ENCODE measurements at regions not wholly inside any gene's neighbourhood (a gene's known extent, or its start where the extent isn't known, plus 50 kb on each side); places are given as distances from the start of the nearest gene placed in this dataset.

GRCh38 chr6:22779062-22779461, 209.7 kb downstream of the HDGFL1 start:
- DNase-seq (ENCODE audit: low spot score) = no peak
- Histone ChIP-seq H3K27ac (no peak overlapping the region), H3K27me3 (no peaks in the 10 kb centered on the region), H3K4me3 (no peak overlapping the region), H3K4me1 (no peaks in the 10 kb centered on the region), H3K9me3 (peaks cover 5 to 18% of the 10 kb centered on the region in 2 donors), H3K36me3 (no peaks in the 10 kb centered on the region)
- no peak for TF ChIP-seq CTCF (IDR thresholded peaks at IDR 0.05)

- peaks cover 2 to 5% of the 10 kb centered on the region in 2 donors for H3K9me3 ChIP-seq
- no peak overlapping the region for H3K27ac ChIP-seq
- no peaks in the 10 kb centered on the region for H3K36me3 ChIP-seq
- H3K4me3 ChIP-seq = no peak overlapping the region
- DNase-seq (ENCODE audit: low spot score) = no peak
- TF ChIP-seq CTCF (IDR thresholded peaks at IDR 0.05) = no peak
- no peaks in the 10 kb centered on the region for H3K4me1 ChIP-seq
- H3K27me3 ChIP-seq = no peaks in the 10 kb centered on the region
Observed at GRCh38 chr6:22783931-22784330, 214.6 kb downstream of the HDGFL1 start.

- H3K9me3 ChIP-seq = no peaks in the 10 kb centered on the region
- TF ChIP-seq CTCF (IDR thresholded peaks at IDR 0.05) = no peak
- H3K27ac ChIP-seq = no peak overlapping the region
- H3K4me3 ChIP-seq = no peak overlapping the region
- H3K4me1 ChIP-seq = no peaks in the 10 kb centered on the region
- no peak for DNase-seq (ENCODE audit: low spot score)
- no peaks in the 10 kb centered on the region for H3K36me3 ChIP-seq
- H3K27me3 ChIP-seq = no peaks in the 10 kb centered on the region
Observed at GRCh38 chr6:22784601-22785410, 215.4 kb downstream of the HDGFL1 start.

- DNase-seq (ENCODE audit: low spot score) = no peak
- TF ChIP-seq CTCF (IDR thresholded peaks at IDR 0.05) = no peak
- Histone ChIP-seq H3K4me3 (no peak overlapping the region), H3K27me3 (no peaks in the 10 kb centered on the region), H3K36me3 (no peaks in the 10 kb centered on the region), H3K27ac (no peak overlapping the region), H3K4me1 (no peaks in the 10 kb centered on the region), H3K9me3 (no peaks in the 10 kb centered on the region)
Observed at GRCh38 chr6:22788038-22788437, 218.7 kb downstream of the HDGFL1 start.

- Histone ChIP-seq H3K36me3 (no peaks in the 10 kb centered on the region), H3K27me3 (no peaks in the 10 kb centered on the region), H3K9me3 (peaks cover 0 to 3% of the 10 kb centered on the region in 2 donors), H3K27ac (no peak overlapping the region), H3K4me3 (no peak overlapping the region), H3K4me1 (no peaks in the 10 kb centered on the region)
- DNase-seq (ENCODE audit: low spot score) = no peak
- no peak for TF ChIP-seq CTCF (IDR thresholded peaks at IDR 0.05)
Observed at GRCh38 chr6:22789315-22789714, 219.9 kb downstream of the HDGFL1 start.

GRCh38 chr6:22794844-22795243, 225.5 kb downstream of the HDGFL1 start:
- no peak for DNase-seq (ENCODE audit: low spot score)
- Histone ChIP-seq H3K9me3 (peaks cover 5 to 15% of the 10 kb centered on the region in 2 donors), H3K4me1 (no peaks in the 10 kb centered on the region), H3K4me3 (no peak overlapping the region), H3K27ac (no peak overlapping the region), H3K27me3 (no peaks in the 10 kb centered on the region), H3K36me3 (no peaks in the 10 kb centered on the region)
- TF ChIP-seq CTCF (IDR thresholded peaks at IDR 0.05) = no peak

All from right atrium auricular region (tissue), 2 donors.